GM21786 (cell line): ENCODE measurements at regions not wholly inside any gene's neighbourhood (a gene's known extent, or its start where the extent isn't known, plus 50 kb on each side); places are given as distances from the start of the nearest gene placed in this dataset.
"Not testable (repeated sequence)": the region's sequence is repeated elsewhere in the genome, so short reads cannot be mapped to it uniquely, and the experiment has no call there.

Experiments
- ATAC-seq: cut with Tn5 transposase; IDR thresholded peaks from one replicate; pipeline ENCODE4 v1.9.1; 2021; ENCODE audit not compliant: unreplicated experiment

DNA sequence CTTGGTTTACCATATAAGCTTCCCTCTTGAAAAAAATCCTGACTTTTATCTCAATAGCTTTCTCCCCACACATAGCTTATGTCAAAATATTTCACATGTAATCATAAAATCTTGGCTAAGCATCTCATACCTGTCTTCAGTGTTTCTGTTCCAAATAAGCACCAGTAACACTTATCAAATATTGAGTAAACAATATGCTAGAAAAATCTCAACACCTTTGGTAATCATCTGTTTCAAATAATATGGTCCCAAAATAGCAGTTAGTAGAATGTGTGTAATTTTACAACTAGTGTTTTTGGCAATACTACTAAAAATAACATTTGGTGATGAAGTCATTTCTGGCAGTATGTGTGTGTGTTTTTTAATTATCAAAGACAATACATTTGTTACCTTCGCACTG is 2138.2 kb downstream of the PCDH7 start:
- no peak for ATAC-seq

DNA sequence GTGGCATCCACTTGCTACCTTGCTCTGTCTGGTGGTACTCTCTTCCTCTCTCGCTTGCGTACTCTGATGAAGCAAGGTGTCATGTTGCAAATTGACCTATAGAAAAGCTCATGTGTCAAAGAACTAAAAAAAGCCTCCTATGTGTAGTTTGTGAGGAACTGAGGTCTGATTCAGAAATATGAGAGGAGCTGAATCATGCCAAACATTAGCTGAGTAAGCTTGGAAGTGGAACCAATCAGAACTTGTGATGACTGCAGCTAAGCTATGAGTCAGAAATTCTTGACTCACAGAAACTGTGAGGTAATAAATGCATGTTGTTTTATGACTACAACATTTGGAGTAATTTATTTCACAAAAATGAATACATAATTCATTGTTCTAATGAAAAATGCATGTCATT is 2138.8 kb downstream of the PCDH7 start:
- no peak for ATAC-seq

DNA sequence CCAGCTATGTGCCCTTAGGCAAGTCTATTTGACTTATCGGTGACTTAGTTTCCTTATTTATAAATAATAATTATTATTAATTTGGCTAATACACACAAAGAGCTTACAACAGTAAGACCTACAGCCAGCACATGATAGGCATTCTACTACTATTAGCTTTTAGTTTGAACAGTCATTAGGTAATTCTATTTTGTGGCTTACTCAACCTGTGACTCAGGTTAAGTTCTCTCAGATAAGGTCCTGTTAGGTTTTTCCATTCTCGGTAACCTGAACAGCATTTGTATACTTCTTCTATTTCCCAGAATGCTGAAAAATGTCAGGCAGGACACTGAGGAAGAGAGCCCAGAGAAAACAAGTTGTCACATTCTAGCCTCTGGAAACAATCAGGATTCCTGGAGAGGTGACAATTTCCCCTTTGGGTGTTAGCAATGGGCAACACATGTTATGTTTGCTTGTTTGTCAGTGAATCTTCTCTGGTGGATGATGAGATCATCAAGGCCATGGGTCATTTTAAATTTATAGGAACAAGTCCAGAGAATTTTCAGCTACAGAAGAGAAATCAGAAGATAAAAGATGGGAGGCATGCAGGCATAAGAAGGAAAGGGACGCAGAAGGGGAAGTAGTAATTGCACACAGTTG is 2144.7 kb downstream of the PCDH7 start:
- no peak for ATAC-seq

DNA sequence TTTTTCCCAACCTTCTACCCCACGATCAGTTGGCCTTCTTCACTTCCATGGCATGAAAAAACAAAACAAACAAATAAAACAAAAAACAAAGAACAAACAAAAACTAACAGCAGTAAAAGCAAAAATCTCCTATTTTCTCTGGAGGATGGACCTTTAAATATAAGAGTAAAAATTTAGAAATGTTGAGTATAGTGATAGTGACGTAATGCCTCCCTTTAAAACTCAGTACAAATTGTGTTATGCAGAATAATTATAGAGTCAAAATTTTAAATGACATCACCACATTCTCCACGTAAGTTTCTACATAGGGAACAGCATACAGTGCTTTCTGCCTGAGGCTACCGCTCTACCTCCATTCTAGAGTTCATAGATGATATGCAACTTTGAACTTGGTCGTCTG is 2156.4 kb downstream of the PCDH7 start:
- no peak for ATAC-seq

DNA sequence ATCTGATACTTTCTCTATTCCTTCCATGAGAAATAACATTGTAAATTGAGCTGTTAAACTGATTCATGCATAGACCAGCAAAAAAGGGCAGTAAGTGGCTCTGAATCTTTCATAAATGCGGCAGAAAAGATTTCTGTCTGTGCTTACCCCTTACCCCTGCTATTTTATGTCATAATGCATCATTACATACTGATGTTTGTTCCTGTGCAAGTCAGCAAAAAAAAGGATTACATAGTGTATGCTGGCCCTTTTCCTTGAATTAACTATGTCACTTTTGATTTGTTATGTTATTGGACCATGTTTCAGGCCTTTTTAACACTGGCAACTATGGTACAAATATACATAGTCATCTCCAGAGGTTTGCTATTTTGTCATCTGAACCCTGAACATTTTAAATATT is 2159.7 kb downstream of the PCDH7 start:
- ATAC-seq: no peak

DNA sequence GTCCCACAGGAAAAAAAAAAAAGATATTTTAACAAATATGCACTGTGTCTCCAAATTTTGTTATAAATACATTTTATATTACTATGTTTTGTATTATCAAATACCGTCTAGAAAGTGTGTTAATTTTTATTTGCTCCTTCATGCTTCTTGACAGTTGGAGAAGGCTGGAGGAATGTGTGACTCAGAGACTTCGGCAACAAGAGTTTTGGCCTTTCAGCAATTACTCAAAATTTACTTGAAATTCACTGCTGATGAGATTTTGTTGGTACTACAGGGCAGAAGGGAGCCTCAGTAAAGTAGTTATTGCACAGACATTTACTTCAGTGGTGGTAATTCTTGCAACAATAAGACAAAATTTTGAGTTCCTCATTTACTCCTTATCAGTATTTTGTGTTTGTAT is 2164.0 kb downstream of the PCDH7 start:
- no peak for ATAC-seq

DNA sequence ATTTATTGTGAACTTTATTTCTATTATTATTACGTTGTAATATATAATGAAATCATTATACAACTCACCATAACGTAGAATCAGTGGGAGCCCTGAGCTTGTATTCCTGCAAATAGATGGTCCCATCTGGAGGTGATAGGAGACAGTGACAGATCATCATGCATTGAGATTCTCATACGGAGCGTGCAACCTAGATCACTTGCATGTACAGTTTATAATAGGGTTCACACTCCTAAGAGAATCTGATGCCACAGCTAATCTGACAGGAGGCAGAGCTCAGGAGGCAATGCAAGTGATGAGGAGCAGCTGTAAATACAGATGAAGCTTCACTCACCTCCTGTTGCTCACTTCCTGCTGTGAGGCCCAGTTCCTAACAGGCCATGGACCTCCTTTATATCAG is 2170.2 kb downstream of the PCDH7 start:
- no peak for ATAC-seq

DNA sequence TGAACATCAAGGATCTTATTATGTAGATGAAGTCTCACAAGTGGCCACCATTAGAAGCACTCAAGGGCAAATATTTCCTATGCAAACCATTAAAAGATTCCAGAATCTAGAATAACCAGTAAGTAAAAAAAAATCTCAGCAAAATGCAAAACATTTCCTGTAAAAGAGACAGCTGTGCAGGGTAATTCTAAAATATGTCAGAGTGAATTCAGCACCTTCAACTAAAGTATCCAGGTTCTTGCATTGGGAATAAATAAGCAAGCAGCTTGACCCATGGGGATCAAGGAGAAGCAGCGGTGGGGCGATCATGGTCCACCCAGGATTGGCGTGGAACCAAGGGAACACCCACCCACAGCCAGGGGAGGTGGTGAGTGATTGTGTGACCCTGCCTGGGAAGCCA is 2188.9 kb downstream of the PCDH7 start:
- ATAC-seq: no peak

DNA sequence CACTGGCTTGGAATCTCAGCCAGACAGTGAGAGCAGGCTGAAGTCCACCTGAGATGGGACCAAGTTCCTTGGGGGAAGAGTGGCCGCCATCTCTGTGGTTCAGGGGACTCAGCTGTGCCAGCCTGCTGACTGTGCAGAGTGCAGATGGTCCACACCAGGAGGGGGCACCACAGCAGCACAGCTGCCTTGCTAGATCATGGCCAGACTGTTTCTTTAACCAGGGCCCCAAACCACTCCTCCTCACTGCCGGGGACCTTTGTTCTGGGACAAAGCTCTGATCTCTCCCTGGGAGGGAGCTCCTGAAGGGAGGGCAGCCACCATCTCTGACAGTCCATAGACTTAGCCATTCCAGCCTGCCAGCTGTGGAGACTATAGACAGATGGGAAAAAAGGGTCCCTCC is 2189.6 kb downstream of the PCDH7 start:
- no peak for ATAC-seq

DNA sequence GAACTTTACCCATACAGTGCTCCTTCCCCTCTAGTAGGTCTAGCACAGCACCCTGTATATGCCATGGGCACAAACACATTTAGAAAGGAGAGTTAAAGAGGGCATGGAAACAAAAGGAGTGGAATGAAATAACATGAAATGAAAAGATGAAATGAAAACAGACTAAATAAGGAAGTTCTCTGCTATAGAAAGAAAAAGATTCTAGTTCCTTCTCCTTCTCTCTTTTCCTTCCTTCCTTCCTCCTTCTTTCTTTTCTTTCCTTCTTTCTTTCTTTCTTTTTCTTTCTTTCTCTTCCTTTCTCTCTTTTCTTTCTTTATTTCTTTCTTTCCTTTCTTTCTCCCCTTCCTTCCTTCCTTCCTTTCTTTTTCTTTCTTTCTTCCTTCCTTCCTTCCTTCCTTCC is 2197.4 kb downstream of the PCDH7 start:
- ATAC-seq: no peak

DNA sequence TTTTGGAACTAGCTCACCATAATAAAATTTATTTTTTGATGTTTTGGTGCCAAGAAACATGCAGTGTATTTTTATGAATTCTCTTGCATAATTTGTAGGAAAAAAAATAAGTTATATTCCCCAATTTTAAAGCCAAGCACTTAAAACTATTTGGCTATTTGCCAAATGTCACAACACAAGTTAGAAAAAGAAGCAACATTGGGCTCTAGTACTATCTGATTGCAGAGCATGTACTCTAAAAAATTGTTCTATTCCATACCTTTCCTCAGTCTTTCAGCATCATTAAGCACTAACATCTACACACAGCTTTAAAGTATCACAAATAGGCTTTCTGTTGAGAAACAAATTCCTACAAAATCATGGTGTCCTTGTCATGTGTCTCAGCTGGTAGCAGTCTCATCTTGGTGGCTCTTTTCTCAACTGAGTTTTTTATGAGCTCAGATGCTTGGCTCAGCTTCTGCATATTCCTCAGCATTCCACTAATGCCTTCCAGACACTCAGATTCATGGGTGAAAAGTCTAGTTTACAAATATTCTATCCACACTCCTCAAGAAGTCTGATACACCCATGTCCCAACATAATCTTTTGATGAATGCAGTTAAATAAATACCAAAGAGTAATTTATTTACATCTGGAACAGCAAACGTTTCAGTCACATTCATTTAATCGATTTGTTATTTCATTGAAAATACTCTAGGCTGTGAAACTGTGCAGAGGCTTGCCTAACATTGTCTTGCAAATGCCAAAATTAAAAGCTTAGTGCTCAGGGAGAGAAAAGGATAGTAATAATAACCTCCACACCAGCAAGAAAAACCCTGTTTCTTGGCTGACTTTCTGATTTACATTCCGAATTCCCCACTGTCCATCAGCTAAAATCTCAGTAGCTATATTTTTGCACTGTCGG is 2209.9 kb downstream of the PCDH7 start:
- ATAC-seq: no peak

DNA sequence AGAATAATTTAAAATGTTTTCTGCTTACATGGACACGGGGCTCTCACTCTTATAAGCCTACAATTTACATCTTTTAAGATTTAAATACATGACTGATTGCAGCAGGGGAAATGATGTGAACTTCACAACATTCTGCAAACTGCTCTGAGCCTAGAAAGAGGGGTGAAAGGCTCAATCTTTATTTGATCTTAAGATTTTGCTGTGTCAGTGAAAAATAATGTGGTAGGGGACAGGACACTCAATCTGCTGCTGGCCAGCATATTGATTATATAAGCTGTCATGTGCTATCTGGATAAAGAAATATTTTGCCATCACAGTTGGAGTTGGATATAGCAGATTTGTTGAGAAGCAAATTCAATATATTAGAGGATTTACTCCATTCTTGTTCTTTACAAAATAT is 2210.5 kb downstream of the PCDH7 start:
- no peak for ATAC-seq

DNA sequence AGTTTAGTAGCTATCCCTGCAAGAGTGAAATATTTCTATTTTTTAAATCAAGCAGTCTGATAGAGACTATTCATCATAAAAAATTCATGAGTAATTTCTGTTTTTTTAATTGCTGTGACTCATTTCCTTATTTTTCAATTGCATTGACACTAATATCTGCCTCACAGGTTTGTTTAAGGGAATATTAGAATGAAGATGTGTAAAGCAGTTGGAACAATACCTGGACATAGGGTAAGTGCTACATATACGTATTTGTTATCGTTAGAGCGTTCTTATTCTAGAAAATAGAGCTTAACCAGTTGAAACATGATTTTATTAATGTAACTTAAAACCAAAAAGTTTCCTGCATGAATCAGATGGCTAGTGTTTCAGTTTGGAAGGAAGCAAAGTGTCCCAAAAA is 2211.3 kb downstream of the PCDH7 start:
- ATAC-seq: no peak

DNA sequence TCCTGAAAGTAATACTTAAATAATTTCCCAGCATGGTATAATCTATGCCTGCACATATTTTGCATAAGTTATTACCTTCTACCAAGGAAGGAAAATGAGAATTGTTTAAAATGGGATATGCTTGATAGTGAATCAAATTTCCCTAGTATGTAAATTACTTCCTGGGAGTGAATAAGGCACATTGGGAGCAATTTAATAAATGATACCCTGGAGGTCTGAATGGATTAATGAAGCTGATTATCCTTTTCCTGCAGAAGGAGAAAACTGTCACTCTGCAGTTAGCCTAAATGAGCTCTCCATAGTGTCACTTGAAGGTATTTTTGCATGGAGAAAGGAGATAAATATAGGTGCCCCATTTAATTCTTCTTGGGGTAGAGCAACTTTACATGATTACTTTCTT is 2212.0 kb downstream of the PCDH7 start:
- ATAC-seq: no peak

DNA sequence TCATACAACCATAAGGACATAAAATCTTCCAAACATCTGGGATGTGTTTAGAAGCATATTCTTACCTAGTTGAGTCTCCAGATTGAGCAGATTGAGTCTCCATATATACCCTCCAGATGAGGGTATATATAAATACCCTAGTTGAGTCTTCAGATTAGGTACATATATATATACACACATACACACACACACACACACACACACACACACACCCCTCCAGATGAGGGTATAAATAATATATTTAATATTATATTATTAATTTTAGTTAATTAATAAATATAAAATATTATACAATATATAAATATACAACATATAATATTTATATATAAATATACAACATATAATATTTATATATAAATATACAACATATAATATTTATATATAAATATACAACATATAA is 2219.1 kb downstream of the PCDH7 start:
- ATAC-seq: not testable (repeated sequence)

DNA sequence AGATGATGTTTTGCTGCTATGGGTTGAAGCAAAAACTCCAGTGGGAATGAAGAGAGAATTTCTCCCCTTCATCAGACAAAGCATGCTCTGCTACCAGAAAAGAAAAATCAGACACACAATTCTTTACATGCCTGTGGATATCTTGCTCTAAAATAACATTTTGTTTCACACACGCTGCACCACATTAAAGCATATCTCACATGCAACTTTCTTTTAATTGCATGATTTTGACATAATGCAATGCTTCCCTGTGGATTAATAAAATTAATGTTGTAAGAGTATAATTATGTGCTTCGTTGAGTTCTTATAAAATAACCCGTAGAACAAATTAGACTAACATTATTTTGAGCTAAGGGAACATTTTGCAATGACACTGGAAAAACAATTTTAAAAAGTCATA is 2230.7 kb downstream of the PCDH7 start:
- ATAC-seq: no peak

DNA sequence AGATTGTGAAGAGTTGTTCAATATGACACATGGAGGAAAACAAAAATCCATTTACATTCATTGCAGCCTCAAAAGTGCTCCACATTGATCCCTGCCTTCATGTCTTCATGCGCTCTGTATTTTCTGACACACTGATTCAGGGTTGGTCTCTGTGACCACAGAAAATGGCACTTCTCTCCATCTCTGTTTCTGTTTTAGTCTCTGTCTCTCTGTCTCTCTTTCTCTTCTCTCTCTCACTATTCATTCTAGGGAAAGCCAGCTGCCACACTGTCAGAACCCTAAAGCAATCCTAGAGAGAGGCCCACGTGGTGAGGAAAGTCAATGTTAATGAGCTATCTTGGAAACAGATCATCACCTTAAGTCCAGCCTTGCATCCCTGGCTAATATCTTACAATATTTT is 2238.4 kb downstream of the PCDH7 start:
- no peak for ATAC-seq

DNA sequence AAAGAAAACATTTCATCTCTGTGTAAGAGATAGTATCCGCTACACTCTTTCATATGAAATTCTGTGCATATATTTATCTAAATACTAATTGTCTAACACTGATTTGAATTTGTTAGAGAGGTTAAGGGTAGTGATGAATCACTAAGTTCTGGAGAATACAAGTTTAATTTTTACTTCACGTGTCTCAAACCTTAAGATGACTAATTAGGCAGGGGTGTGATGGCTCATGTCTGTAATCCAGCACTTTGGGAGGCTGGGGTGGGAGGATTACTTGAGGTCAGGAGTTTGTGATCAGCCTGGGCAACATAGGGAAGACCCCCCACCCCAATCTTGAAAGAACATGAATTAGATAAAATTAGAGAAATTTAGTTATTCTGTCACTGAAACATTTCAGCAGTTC is 2241.9 kb downstream of the PCDH7 start:
- no peak for ATAC-seq

DNA sequence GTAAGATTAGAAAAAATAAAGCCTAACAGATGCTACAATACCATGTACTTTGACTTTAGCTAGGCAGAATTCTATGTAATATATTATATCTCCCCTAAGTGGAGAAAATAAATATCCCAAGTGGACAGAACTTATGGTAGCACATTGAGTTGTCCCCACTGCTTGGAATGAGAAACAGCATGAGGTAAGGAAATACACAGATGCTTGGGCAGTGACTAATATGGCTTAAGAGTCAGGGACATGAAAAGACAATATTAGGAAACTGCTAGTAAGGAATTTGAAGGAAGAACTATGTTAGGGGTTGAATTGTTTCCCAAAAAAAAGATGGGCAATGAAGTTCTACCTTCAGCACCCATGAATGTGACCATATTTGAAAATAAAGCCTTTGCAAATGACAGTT is 2265.1 kb downstream of the PCDH7 start:
- no peak for ATAC-seq

DNA sequence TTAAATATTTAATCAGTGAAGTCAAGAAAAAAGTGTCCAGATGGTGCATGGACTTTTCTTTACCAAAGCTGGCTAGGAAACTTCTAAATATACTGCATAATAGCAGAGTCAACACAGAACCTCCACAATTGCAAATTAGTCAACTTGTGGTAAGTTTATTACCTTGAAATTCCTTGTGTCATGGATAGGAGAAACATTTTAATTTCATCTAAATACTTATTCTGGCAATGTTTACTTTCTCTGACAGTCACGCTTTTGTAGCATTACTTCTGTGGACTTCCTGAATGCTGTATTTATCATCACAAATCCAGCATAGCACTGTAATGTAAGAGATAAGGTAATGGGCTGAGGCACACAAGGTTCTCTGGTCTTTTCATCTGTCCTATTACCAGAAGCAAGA is 2266.1 kb downstream of the PCDH7 start:
- ATAC-seq: no peak

DNA sequence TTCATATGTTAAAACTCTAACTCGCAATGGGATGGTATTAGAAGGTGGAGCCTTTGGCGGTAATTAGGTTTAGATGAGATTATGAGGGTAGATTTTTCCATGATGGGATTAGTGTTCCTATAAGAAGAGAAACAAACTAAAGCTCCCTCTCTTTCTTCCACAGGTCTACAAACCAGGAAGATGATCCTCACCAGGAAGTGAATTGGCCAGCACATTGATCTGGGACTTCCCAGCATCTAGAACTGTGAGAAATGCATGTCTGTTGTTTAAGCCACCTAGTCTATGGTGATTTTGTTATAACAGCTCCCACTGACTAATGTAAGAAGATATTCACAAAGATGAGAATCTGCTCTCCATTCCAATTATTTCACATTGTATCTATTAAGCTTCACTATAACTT is 2266.9 kb downstream of the PCDH7 start:
- no peak for ATAC-seq

DNA sequence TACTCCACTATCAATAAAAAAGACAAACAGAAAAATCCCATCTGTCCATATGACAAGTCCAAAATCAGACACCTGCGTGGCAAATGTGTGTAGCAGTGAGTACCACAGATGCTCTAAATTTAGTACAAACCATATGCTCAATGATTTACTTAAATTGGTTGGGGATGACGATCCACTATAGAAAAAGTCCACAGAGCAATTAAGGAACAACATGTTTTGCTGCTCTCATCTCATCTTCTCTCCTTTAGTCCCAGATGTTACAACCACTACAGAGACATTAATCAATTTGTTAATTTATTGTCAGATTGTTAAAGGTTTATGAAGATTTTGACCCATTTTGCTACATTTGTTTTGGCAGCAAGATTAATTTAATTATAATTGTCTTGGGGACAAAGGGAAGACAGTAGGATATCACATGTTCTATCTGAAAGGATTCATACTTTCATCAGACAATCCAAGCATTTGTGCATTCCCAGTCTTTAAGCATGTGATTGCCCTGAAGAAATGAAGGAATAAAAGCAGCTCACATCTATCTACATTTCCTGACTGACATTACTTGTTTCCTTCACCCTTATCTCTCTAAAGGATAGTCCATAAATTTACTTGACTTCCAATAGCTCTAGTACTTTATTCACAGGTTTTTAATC is 2268.1 kb downstream of the PCDH7 start:
- ATAC-seq: no peak
